HG03025 (cell line): ENCODE measurements at regions not wholly inside any gene's neighbourhood (a gene's known extent, or its start where the extent isn't known, plus 50 kb on each side); places are given as distances from the start of the nearest gene placed in this dataset.
"Not testable (repeated sequence)": the region's sequence is repeated elsewhere in the genome, so short reads cannot be mapped to it uniquely, and the experiment has no call there.

Experiments used
- ATAC-seq: cut with Tn5 transposase; IDR thresholded peaks from one replicate; pipeline ENCODE4 v1.9.1; 2021; ENCODE audit warnings: mild to moderate bottlenecking, moderate library complexity; ENCODE audit not compliant: unreplicated experiment, low FRiP score

GRCh38 chr5:89081360-89081759 lies 198.4 kb upstream of the MEF2C start:
- ATAC-seq: peak; percentile 66

GRCh38 chr5:89080467-89081116 lies 197.6 kb upstream of the MEF2C start:
- ATAC-seq: no peak

- no peak for ATAC-seq
These were observed 190.1 kb upstream of the MEF2C start for GRCh38 chr5:89072842-89073672.

- no peak for ATAC-seq
These were observed 189.0 kb upstream of the MEF2C start for GRCh38 chr5:89071941-89072331.

- no peak for ATAC-seq
These were observed 188.3 kb upstream of the MEF2C start for GRCh38 chr5:89071101-89071940.

- ATAC-seq: no peak
These were observed 186.6 kb upstream of the MEF2C start for GRCh38 chr5:89069591-89069990.

- ATAC-seq: no peak
These were observed 184.4 kb upstream of the MEF2C start for GRCh38 chr5:89067362-89067761.

- ATAC-seq: peak; percentile 77
These were observed 182.9 kb upstream of the MEF2C start for GRCh38 chr5:89065919-89066318.

- ATAC-seq: no peak
These were observed 181.8 kb upstream of the MEF2C start for GRCh38 chr5:89064736-89065135.

- ATAC-seq: no peak
These were observed 181.1 kb upstream of the MEF2C start for GRCh38 chr5:89064054-89064453.

GRCh38 chr5:89060768-89061167 lies 177.8 kb upstream of the MEF2C start:
- no peak for ATAC-seq

- no peak for ATAC-seq
These were observed 176.3 kb upstream of the MEF2C start for GRCh38 chr5:89059274-89059673.

- no peak for ATAC-seq
These were observed 172.7 kb upstream of the MEF2C start for GRCh38 chr5:89055695-89056085.

- ATAC-seq: no peak
These were observed 172.2 kb upstream of the MEF2C start for GRCh38 chr5:89055015-89055694.

GRCh38 chr5:89053547-89053946 lies 170.6 kb upstream of the MEF2C start:
- no peak for ATAC-seq

GRCh38 chr5:89050062-89050461 lies 167.1 kb upstream of the MEF2C start:
- not testable (repeated sequence) for ATAC-seq

- ATAC-seq: no peak
These were observed 164.6 kb upstream of the MEF2C start for GRCh38 chr5:89047571-89047970.

- ATAC-seq: no peak
These were observed 162.2 kb upstream of the MEF2C start for GRCh38 chr5:89045216-89045615.

- no peak for ATAC-seq
These were observed 161.8 kb upstream of the MEF2C start for GRCh38 chr5:89044674-89045200.

GRCh38 chr5:89043676-89044075 lies 160.7 kb upstream of the MEF2C start:
- ATAC-seq: no peak
